Right lobe of liver (tissue), 6 donors: ENCODE measurements at regions not wholly inside any gene's neighbourhood (a gene's known extent, or its start where the extent isn't known, plus 50 kb on each side); places are given as distances from the start of the nearest gene placed in this dataset.

Source experiments
- ATAC-seq, 4 donors: fragments of 200-7000 bp; cut with Tn5 transposase; one replicate each; pipeline ENCODE4 v1.9.1; 2020; ENCODE audit warnings: mild to moderate bottlenecking in 4 of 4, moderate library complexity in 4 of 4
- DNase-seq, 3 donors: peaks; one replicate each; pipeline ENCODE4 v3.0.0-alpha.2; 2020
- H3K27ac ChIP-seq, 3 donors: fragments of 200-600 bp; one replicate each; pipeline ENCODE4 v1.8.0; 2022
- H3K27me3 ChIP-seq, 2 donors: fragments of 200-600 bp; one replicate each; pipeline ENCODE4 v1.8.0; 2022
- H3K36me3 ChIP-seq, 4 donors: fragments of 200-600 bp; sonication (generic) in 1 of 4; one replicate each; pipeline versions ENCODE4 v1.5.1 to v1.8.0; 2017 to 2022; ENCODE audit warnings: control low read depth in 1 of 4
- H3K4me1 ChIP-seq, 4 donors: fragments of 200-600 bp; sonication (generic) in 1 of 4; one replicate each; pipeline versions ENCODE4 v1.5.1 to v1.8.0; 2017 to 2022; ENCODE audit warnings: control low read depth in 1 of 4
- H3K4me3 ChIP-seq, 3 donors: fragments of 200-600 bp; one replicate each; pipeline ENCODE4 v1.8.0; 2022
- H3K9me3 ChIP-seq, 4 donors: fragments of 200-600 bp; sonication (generic) in 1 of 4; one replicate each; pipeline versions ENCODE4 v1.5.1 to v1.8.0; 2017 to 2022; ENCODE audit warnings: control low read depth in 1 of 4
- POLR2A ChIP-seq: fragments of 450-650 bp; IDR thresholded peaks from one replicate; pipeline ENCODE4 v1.6.1; 2017; ENCODE audit warnings: antibody characterized with exemption, mild to moderate bottlenecking
- WGBS: methylation state at CpG from one replicate; pipeline ENCODE4 v1.1.6; 2018; ENCODE audit warnings: low coverage, low lambda C conversion rate; ENCODE audit not compliant: insufficient coverage; ENCODE audit errors: missing lambda C conversion rate; 5-methylcytosine and 5-hydroxymethylcytosine counted together
- intact Hi-C, 2 donors: fragments of 100-400 bp; cut with DNase I; formaldehyde crosslinking; loops; one replicate each; pipeline versions ENCODE4 v1.11.2 to v1.14.1; 2022
- TF ChIP-seq, protein P1 (sequence below), 4 donors: fragments of 200-600 bp in 3 of 4; fragments of 450-650 bp in 1 of 4; IDR thresholded peaks; one replicate each; pipeline versions ENCODE4 v1.5.1 to v1.8.0; 2016 to 2022; ENCODE audit warnings: antibody characterized with exemption in 4 of 4, mild to moderate bottlenecking in 2 of 4
- donor health status: DM: no; HTN: yes; CAD: no.
- donor health status: DM: no; HTN: no; CAD: no.
- donor health status: DM: no; HTN: no; CAD: no.
- donor health status: DM: no; HTN: yes; CAD: no.
- donor health status: DM: no; HTN: yes; CAD: no.

- Histone ChIP-seq H3K36me3 (no peaks in the 10 kb centered on the region), H3K4me1 (peaks cover 0 to 26% (median 12%) of the 10 kb centered on the region in 4 donors), H3K27ac (peak overlapping the region in 2 of 3 donors; percentile 44 to 56), H3K9me3 (no peaks in the 10 kb centered on the region), H3K27me3 (no peaks in the 10 kb centered on the region), H3K4me3 (no peak overlapping the region)
- intact Hi-C loops = no loop called here
- DNase-seq (peak; percentile 41 to 63 (median 57)), ATAC-seq (peak; percentile 62 to 85 (median 80))
- WGBS = 21% methylated on average over 2 of the region's 2 CpGs
- TF ChIP-seq, protein P1, sequence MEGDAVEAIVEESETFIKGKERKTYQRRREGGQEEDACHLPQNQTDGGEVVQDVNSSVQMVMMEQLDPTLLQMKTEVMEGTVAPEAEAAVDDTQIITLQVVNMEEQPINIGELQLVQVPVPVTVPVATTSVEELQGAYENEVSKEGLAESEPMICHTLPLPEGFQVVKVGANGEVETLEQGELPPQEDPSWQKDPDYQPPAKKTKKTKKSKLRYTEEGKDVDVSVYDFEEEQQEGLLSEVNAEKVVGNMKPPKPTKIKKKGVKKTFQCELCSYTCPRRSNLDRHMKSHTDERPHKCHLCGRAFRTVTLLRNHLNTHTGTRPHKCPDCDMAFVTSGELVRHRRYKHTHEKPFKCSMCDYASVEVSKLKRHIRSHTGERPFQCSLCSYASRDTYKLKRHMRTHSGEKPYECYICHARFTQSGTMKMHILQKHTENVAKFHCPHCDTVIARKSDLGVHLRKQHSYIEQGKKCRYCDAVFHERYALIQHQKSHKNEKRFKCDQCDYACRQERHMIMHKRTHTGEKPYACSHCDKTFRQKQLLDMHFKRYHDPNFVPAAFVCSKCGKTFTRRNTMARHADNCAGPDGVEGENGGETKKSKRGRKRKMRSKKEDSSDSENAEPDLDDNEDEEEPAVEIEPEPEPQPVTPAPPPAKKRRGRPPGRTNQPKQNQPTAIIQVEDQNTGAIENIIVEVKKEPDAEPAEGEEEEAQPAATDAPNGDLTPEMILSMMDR (IDR thresholded peaks at IDR 0.05) = no peak
- TF ChIP-seq POLR2A = no peak
Observed at GRCh38 chr13:80465321-80465720, 124.4 kb upstream of the SPRY2 start.

DNA sequence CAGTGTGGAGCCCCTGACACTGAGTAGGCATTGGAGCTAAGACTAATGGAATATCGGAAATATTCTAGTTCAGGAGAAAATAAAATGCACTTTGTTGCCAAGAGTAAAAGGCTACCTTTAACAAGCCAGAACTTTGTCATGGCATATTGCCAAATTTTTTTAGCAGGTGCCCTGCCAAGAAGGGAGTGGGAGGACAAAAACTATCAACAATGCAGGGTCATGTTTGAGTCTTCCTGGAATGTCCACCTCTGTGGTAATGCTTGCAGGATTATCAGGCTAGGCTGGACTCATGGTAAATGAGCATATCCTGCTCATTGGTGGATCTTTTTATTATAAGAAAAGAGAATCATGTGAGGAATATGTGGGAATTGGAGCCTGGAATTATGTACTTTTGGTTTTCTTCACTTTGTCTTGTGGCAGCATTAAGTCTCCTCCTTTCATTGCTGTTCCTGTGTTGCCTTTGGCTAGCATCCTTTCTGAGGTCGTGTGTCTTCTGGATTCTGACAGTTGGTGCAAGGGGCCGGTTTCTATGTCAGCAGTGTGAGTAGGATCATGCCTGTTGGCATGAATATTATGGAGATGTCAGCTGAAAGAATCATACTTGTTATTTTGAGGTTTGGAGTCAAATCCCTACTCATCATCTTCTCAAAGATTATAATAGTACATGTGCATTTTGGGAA lies 122.9 kb upstream of the SPRY2 start:
- ATAC-seq (peak; percentile 85 to 93 (median 93)), DNase-seq (no peak)
- Histone ChIP-seq H3K27me3 (no peaks in the 10 kb centered on the region), H3K27ac (no peak overlapping the region), H3K9me3 (no peaks in the 10 kb centered on the region), H3K4me3 (no peak overlapping the region), H3K36me3 (no peaks in the 10 kb centered on the region), H3K4me1 (peaks cover 0 to 19% (median 9%) of the 10 kb centered on the region in 4 donors)
- TF ChIP-seq, protein P1 (IDR thresholded peaks at IDR 0.05) = no peak
- no peak for TF ChIP-seq POLR2A
- WGBS = 28% methylated on average over 3 of the region's 3 CpGs
- intact Hi-C loops = no loop called here

DNA sequence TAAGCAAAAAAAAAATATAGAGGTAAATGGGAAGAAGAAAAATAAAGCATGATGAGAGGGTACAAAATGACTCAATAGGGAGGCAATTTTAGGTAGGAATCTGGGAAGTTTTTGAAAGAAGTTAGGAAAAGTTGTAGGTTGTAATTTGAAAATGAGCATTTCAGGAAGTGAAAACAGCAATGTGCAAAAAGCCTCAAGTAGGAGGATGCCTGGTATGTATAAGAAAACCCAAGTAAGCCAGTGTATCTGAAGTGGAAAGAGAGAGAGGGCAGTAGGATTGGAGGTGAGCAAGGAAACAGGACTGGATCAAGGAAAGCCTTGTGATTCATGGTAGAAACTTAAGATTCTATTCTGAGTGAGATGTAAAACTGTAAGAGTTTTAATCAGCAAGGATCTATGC lies 121.6 kb upstream of the SPRY2 start:
- H3K4me3 ChIP-seq = no peak overlapping the region
- no peak for ATAC-seq
- peaks cover 0 to 19% (median 9%) of the 10 kb centered on the region in 4 donors for H3K4me1 ChIP-seq
- intact Hi-C loops = no loop called here
- H3K9me3 ChIP-seq = no peaks in the 10 kb centered on the region
- no peak for TF ChIP-seq POLR2A
- no peaks in the 10 kb centered on the region for H3K27me3 ChIP-seq
- no peak for DNase-seq
- no peak overlapping the region for H3K27ac ChIP-seq
- H3K36me3 ChIP-seq = no peaks in the 10 kb centered on the region

- no peaks in the 10 kb centered on the region for H3K36me3 ChIP-seq
- H3K9me3 ChIP-seq = no peaks in the 10 kb centered on the region
- H3K27ac ChIP-seq = no peak overlapping the region
- intact Hi-C loops = no loop called here
- peaks cover 0 to 19% (median 9%) of the 10 kb centered on the region in 4 donors for H3K4me1 ChIP-seq
- 71% methylated on average over 1 of the region's 1 CpG for WGBS
- TF ChIP-seq POLR2A = no peak
- TF ChIP-seq, protein P1 (IDR thresholded peaks at IDR 0.05) = no peak
- DNase-seq (no peak), ATAC-seq (no peak)
- no peaks in the 10 kb centered on the region for H3K27me3 ChIP-seq
- H3K4me3 ChIP-seq = no peak overlapping the region
Observed at GRCh38 chr13:80462037-80462436, 121.1 kb upstream of the SPRY2 start.

DNA sequence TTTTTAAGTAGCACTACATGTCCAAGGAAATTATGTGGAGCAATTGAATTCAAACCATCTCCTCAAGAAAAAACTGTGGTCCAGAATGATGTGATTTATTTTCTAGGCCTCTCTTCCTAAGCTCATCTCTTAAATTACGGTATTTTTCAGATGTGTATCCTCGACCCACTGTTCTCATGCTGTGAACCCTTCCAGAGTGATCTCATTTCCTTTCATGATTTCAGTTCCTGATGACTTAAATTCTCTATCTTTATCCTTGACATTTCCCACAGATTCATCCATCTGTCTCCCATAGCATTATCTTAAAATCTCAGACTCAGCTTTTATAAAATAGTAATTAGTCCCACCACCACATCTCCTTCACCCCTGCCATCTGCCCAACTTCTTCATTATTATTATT lies 117.6 kb upstream of the SPRY2 start:
- WGBS = 42% methylated on average over 2 of the region's 2 CpGs

More for the DNA sequence above, 117.6 kb upstream of the SPRY2 start:
- DNase-seq = no peak
- intact Hi-C loops = no loop called here
- Histone ChIP-seq H3K4me3 (no peak overlapping the region), H3K9me3 (no peaks in the 10 kb centered on the region), H3K27ac (no peak overlapping the region), H3K36me3 (no peaks in the 10 kb centered on the region), H3K4me1 (peaks cover 0 to 2% (median 0%) of the 10 kb centered on the region in 4 donors), H3K27me3 (no peaks in the 10 kb centered on the region)
- TF ChIP-seq, protein P1 (IDR thresholded peaks at IDR 0.05) = no peak
- no peak for TF ChIP-seq POLR2A
- ATAC-seq = peak in 1 of 4 donors; percentile 36
